Psoas muscle (tissue), 7 donors: ENCODE measurements at regions not wholly inside any gene's neighbourhood (a gene's known extent, or its start where the extent isn't known, plus 50 kb on each side); places are given as distances from the start of the nearest gene placed in this dataset.

ENCODE experiments used
- ATAC-seq, 4 donors: fragments of 200-7000 bp; cut with Tn5 transposase; one replicate each; pipeline ENCODE4 v1.9.1; 2020; ENCODE audit warnings: moderate library complexity in 3 of 4, mild to moderate bottlenecking in 2 of 4
- DNase-seq, 2 donors: peaks; one replicate each; pipeline ENCODE4 v3.0.0-alpha.2; 2020
- H3K27ac ChIP-seq: fragments of 200-600 bp; one replicate; pipeline ENCODE4 v1.8.0; 2022
- H3K27me3 ChIP-seq, 3 donors: fragments of 200-600 bp in 1 of 3; one replicate each; pipeline versions ENCODE4 v1.6.1 to v1.8.0; 2013 to 2022; ENCODE audit warnings: low read length in 2 of 3, mild to moderate bottlenecking in 2 of 3, moderate library complexity in 1 of 3; ENCODE audit not compliant: insufficient read depth in 3 of 3
- H3K36me3 ChIP-seq, 2 donors: fragments of 200-600 bp in 1 of 2; one replicate each; pipeline versions ENCODE4 v1.6.1 to v1.8.0; 2013 to 2022; ENCODE audit warnings: low read depth in 1 of 2, mild to moderate bottlenecking in 1 of 2, moderate library complexity in 1 of 2; ENCODE audit not compliant: insufficient read depth in 1 of 2
- H3K4me1 ChIP-seq: fragments of 200-600 bp; one replicate; pipeline ENCODE4 v1.8.0; 2022
- H3K4me3 ChIP-seq: fragments of 200-600 bp; one replicate; pipeline ENCODE4 v1.8.0; 2022; ENCODE audit warnings: mild to moderate bottlenecking
- H3K9me3 ChIP-seq: fragments of 200-600 bp; one replicate; pipeline ENCODE4 v1.8.0; 2022
- WGBS, 3 donors: extraction: QIAGEN DNeasy Blood & Tissue Kit; methylation state at CpG; one replicate each; pipeline versions ENCODE4 v1.1.6 to v1.1.7; 2013; 5-methylcytosine and 5-hydroxymethylcytosine counted together
- intact Hi-C, 2 donors: fragments of 100-400 bp; cut with DNase I; formaldehyde crosslinking; loops; one replicate each; pipeline versions ENCODE4 v1.11.0 to v1.14.2; 2022
- TF ChIP-seq, protein P1 (sequence below): fragments of 200-600 bp; IDR thresholded peaks from one replicate; pipeline ENCODE4 v1.8.0; 2022; ENCODE audit warnings: antibody characterized with exemption
- donor health status: healthy with polysubstance abuse.
- donor health status: DM: no; HTN: no; CAD: no; lungs with moderate emphysema.
- donor health status: Bipolar disorder and iron deficiency.
- donor health status: healthy.
- donor health status: DM: yes; HTN: yes; CAD: no.
- donor health status: DM: no; HTN: no; CAD: no.
- donor health status: DM: yes; HTN: yes; CAD: no.

- TF ChIP-seq, protein P1, sequence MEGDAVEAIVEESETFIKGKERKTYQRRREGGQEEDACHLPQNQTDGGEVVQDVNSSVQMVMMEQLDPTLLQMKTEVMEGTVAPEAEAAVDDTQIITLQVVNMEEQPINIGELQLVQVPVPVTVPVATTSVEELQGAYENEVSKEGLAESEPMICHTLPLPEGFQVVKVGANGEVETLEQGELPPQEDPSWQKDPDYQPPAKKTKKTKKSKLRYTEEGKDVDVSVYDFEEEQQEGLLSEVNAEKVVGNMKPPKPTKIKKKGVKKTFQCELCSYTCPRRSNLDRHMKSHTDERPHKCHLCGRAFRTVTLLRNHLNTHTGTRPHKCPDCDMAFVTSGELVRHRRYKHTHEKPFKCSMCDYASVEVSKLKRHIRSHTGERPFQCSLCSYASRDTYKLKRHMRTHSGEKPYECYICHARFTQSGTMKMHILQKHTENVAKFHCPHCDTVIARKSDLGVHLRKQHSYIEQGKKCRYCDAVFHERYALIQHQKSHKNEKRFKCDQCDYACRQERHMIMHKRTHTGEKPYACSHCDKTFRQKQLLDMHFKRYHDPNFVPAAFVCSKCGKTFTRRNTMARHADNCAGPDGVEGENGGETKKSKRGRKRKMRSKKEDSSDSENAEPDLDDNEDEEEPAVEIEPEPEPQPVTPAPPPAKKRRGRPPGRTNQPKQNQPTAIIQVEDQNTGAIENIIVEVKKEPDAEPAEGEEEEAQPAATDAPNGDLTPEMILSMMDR: no peak
- 59 to 70% (median 65%) methylated on average over 8 of the region's 8 CpGs for WGBS, 3 donors
- Histone ChIP-seq H3K4me1 (no peaks in the 10 kb centered on the region), H3K4me3 (no peak overlapping the region), H3K36me3 (no peaks in the 10 kb centered on the region), H3K9me3 (no peaks in the 10 kb centered on the region), H3K27ac (no peak overlapping the region), H3K27me3 (no peaks in the 10 kb centered on the region)
- no peak for ATAC-seq
- DNase-seq: peak in 1 of 2 donors; percentile 27
- intact Hi-C loops: no loop called here
Observed at GRCh38 chr10:130744631-130745030, 566.9 kb downstream of the TCERG1L start.

GRCh38 chr10:130745251-130745650 lies 566.3 kb downstream of the TCERG1L start:
- TF ChIP-seq, protein P1: no peak
- H3K36me3 ChIP-seq: no peaks in the 10 kb centered on the region
- WGBS, 3 donors: 57 to 69% (median 62%) methylated on average over 5 of the region's 5 CpGs
- intact Hi-C loops: no loop called here
- H3K4me3 ChIP-seq: no peak overlapping the region
- no peaks in the 10 kb centered on the region for H3K9me3 ChIP-seq
- H3K4me1 ChIP-seq: no peaks in the 10 kb centered on the region
- no peak overlapping the region for H3K27ac ChIP-seq
- DNase-seq (peak in 1 of 2 donors; percentile 19), ATAC-seq (no peak)
- no peaks in the 10 kb centered on the region for H3K27me3 ChIP-seq

- no peaks in the 10 kb centered on the region for H3K36me3 ChIP-seq
- no peaks in the 10 kb centered on the region for H3K4me1 ChIP-seq
- intact Hi-C loops: no loop called here
- peak in 1 of 2 donors; percentile 12 for DNase-seq
- ATAC-seq: no peak
- no peaks in the 10 kb centered on the region for H3K9me3 ChIP-seq
- 71 to 86% (median 79%) methylated on average over 7 of the region's 7 CpGs for WGBS, 3 donors
- no peaks in the 10 kb centered on the region for H3K27me3 ChIP-seq
- H3K27ac ChIP-seq: no peak overlapping the region
- no peak overlapping the region for H3K4me3 ChIP-seq
- TF ChIP-seq, protein P1: no peak
Observed at GRCh38 chr10:130745821-130746220, 565.7 kb downstream of the TCERG1L start.

GRCh38 chr10:130746311-130746710 lies 565.2 kb downstream of the TCERG1L start:
- intact Hi-C loops: no loop called here
- TF ChIP-seq, protein P1: no peak
- Histone ChIP-seq H3K9me3 (no peaks in the 10 kb centered on the region), H3K27me3 (no peaks in the 10 kb centered on the region), H3K4me3 (no peak overlapping the region), H3K36me3 (no peaks in the 10 kb centered on the region), H3K27ac (no peak overlapping the region), H3K4me1 (no peaks in the 10 kb centered on the region)
- DNase-seq (peak in 1 of 2 donors; percentile 23), ATAC-seq (no peak)
- WGBS, 3 donors: 55 to 77% (median 59%) methylated on average over 5 of the region's 5 CpGs

- H3K9me3 ChIP-seq: no peaks in the 10 kb centered on the region
- H3K27ac ChIP-seq: no peak overlapping the region
- intact Hi-C loops: no loop called here
- TF ChIP-seq, protein P1: no peak
- no peak for ATAC-seq
- no peaks in the 10 kb centered on the region for H3K27me3 ChIP-seq
- peak in 1 of 2 donors; percentile 32 for DNase-seq
- WGBS, 3 donors: 25 to 42% (median 30%) methylated on average over 11 of the region's 11 CpGs
- H3K36me3 ChIP-seq: no peaks in the 10 kb centered on the region
- no peak overlapping the region for H3K4me3 ChIP-seq
- no peaks in the 10 kb centered on the region for H3K4me1 ChIP-seq
Observed at GRCh38 chr10:130747356-130747755, 564.2 kb downstream of the TCERG1L start.
